GM21360 (cell line): ENCODE measurements at regions not wholly inside any gene's neighbourhood (a gene's known extent, or its start where the extent isn't known, plus 50 kb on each side); places are given as distances from the start of the nearest gene placed in this dataset.

ENCODE experiments used
- ATAC-seq: cut with Tn5 transposase; IDR thresholded peaks from one replicate; pipeline ENCODE4 v1.9.1; 2021; ENCODE audit warnings: mild to moderate bottlenecking, moderate library complexity; ENCODE audit not compliant: unreplicated experiment

- no peak for ATAC-seq
Measured at GRCh38 chrX:38987198-38987651, 186.0 kb downstream of the MID1IP1 start.

GRCh38 chrX:38988301-38988700 lies 187.0 kb downstream of the MID1IP1 start:
- no peak for ATAC-seq

DNA sequence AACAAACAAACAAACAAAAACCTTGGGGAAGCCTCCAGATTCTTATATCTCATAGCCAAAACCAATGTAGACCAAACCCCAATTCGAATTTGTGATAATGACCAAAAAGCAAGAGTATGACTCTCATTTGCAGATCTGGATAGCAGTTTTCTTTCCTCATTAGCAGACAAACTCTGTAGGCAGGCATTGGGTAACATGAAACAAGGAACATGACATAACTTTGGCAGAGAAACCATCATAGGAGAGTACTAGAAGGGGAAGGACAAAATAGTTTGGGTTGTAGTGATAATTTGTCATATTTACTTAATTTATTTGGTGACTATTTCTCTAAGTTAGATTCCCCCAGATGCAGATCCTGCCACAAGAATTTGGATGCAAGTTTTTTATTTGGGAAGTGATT lies 187.8 kb downstream of the MID1IP1 start:
- no peak for ATAC-seq

DNA sequence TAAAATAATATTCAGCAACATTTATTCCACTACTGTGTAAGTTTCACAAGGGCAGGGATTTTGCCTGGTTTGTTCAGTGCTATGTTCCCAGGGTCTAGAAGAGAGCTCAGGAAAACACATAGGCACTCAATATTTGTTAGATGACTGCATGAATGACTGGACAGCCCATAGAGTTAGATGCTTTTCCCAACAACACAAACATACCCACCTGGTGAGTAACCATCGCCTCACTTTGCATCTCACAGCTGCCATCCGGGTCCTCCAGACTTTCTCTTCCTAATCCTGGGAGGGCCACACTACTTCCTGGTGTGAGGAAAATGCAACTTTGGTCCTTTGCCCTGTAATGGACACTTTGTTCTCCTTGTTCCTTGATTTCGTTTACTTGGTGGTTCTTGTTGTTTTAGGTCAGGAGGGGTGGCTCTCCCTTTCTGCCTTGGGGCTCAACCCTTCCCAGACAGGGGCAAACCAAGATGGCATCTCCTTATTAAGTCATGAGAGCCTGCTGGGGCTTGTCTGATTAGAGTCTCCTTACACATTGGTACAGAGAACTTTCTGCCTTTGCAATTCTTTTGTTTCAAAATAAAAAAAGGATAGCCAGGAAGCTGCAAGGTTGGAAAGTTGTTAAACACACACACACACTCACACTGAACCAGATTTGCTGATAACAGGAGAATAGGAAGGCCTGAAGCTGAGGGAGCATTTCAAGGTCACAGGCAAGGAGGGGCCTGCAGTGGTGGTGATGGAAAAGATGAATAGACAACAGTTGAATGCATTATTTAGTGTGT lies 190.6 kb downstream of the MID1IP1 start:
- no peak for ATAC-seq

GRCh38 chrX:38992441-38993096 lies 191.3 kb downstream of the MID1IP1 start:
- ATAC-seq: no peak

GRCh38 chrX:38993500-38993899 lies 192.2 kb downstream of the MID1IP1 start:
- no peak for ATAC-seq

GRCh38 chrX:38999099-38999498 lies 197.8 kb downstream of the MID1IP1 start:
- ATAC-seq: no peak

- no peak for ATAC-seq
Measured at GRCh38 chrX:38999967-39000745, 198.9 kb downstream of the MID1IP1 start.

GRCh38 chrX:39000802-39001201 lies 199.5 kb downstream of the MID1IP1 start:
- no peak for ATAC-seq

GRCh38 chrX:39002466-39002865 lies 201.2 kb downstream of the MID1IP1 start:
- no peak for ATAC-seq

- ATAC-seq: no peak
Measured at GRCh38 chrX:39008549-39008948, 207.3 kb downstream of the MID1IP1 start.

DNA sequence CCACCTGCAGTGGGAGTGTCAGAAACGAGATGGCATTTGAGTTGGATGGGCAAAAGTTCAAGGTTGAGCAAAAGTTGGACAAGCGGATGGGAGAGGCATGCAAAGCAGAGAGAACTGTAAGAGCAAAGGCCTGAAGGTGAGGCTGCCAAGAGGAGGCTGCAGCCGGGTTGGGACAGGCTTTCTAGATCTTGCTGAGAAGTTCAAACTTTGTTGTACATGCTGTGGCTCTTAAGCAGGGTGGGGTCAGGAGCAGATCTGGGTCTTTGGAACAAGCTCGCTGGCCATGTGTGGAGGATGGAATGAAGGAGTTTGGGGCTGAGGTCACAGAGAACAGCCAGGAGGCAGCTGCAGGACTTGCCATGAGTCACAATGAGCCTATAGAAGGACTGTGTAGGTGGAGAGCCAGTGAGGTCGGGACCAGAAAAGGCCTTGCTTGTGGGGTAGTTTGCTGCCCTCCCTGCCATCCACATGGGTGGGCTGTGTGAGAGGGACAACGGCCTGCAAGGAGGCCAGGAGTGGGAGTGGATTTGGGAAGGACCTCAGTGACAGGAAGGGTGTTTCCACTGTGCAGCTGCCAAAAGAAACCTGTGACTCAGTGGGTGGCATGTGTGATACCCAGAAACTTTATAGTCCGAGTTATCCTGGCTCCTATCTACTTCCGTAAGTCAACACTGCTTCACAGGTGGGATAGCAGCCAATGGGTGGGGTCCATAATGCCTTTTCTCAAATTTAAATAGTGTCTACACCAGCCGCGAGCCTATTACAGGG lies 210.4 kb downstream of the MID1IP1 start:
- ATAC-seq: no peak

GRCh38 chrX:39012621-39013111 lies 211.4 kb downstream of the MID1IP1 start:
- no peak for ATAC-seq

DNA sequence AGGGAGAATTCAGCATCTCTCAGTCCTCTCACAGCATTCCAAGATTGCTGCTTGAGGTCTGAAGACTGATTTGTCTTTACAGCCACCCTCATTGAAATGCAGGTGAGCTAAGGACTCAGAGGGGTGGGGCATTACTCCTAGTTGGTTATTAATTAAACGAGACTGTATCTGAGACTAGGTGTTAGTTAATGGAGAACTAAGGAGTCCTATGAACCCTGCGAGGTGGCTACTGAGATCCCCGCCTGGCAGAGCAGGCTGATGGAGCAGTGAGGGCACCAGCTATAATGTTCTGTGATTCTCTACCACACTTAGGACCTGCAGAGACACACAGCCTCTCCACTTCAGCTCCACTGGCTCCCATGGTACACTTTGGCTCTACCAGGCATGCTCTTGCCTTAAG lies 215.3 kb downstream of the MID1IP1 start:
- no peak for ATAC-seq

GRCh38 chrX:39017077-39017476 lies 215.8 kb downstream of the MID1IP1 start:
- ATAC-seq: no peak

GRCh38 chrX:39017716-39018115 lies 216.5 kb downstream of the MID1IP1 start:
- no peak for ATAC-seq

- ATAC-seq: no peak
Measured at GRCh38 chrX:39018541-39018940, 217.3 kb downstream of the MID1IP1 start.

- no peak for ATAC-seq
Measured at GRCh38 chrX:39019056-39019455, 217.8 kb downstream of the MID1IP1 start.

GRCh38 chrX:39020051-39020669 lies 218.9 kb downstream of the MID1IP1 start:
- no peak for ATAC-seq

GRCh38 chrX:39022106-39022505 lies 220.8 kb downstream of the MID1IP1 start:
- no peak for ATAC-seq
